ENCODE measurements at regions not wholly inside any gene's neighbourhood (a gene's known extent, or its start where the extent isn't known, plus 50 kb on each side); places are given as distances from the start of the nearest gene placed in this dataset.

DNA sequence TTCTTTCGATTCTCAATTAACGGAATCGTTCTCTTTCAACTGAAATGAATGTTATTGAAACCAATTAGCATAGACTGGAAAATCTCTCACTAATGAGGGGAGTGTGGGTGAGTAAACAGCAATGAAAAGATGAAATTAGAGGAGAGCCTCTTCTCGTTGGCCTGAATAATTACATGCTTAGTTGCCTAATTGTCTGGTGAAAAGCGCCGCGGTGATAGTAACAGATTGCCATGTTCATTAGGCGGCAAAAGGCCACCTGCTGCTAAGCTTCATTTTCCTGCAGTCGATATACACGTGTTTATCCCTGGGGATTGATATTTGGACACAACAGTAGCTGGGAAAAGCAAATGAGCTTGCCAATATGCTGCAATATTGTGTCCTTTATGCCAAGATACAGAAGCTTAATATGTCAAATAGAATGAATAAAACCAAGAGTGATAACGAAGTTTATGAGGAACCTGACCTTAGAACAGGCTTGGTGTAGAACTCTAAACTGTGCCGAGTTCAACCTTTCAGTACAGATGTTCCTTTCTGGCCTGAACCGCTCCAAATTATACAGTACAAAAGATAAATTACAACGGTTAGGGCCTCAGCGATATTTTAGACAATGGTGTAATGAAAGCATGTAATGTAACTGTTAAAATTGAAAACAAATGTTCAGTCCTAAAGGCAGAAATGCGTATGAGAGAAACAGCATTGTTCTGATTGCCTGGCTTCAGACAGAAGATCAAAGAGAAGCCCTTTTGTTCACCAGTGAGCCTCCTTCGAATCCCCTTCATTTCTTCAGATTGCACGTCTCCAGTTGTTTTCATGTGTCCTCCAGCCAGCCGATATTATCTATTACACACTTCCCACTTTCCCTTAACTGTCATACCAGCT lies 185.2 kb downstream of the SHOX2 start:
- Histone ChIP-seq H3K27me3 (no peaks in the 10 kb centered on the region), H3K27ac (no peak overlapping the region), H3K4me1 (no peaks in the 10 kb centered on the region), H3K36me3 (no peaks in the 10 kb centered on the region), H3K9me3 (no peaks in the 10 kb centered on the region), H3K4me3 (no peak overlapping the region)
- intact Hi-C loops (cut with DNase I) = no loop called here
- WGBS, 2 donors = 71 to 76% methylated on average over 19 of the region's 19 CpGs
- no peak for TF ChIP-seq POLR2A (IDR thresholded peaks at IDR 0.05)
- DNase-seq = no peak

DNA sequence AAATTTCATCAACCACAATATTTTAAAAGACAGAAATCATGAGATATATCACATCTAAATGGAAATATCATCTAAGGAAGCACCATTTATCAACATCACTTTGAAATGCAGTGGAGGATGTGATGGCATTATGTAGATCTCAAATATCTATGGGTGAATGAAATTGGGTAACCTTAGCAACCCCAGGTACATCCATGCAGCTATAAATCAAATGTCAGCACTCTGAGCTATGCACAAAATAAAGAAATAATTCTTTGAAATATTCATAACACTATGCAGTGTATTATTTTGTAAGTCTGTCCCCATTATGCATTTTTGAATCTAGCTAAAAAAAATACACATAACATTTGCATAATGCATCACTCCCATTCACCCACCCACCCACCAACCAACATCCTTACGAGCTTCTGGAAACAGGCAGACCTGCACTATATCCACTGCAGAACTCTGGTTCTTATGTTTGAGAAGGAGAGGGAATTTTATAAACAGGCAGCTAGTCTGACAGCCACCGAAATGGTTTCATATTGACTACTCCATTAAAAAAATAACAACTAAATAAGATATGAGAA lies 186.8 kb downstream of the SHOX2 start:
- H3K36me3 ChIP-seq = no peaks in the 10 kb centered on the region
- H3K27me3 ChIP-seq = no peaks in the 10 kb centered on the region
- no peak for TF ChIP-seq POLR2A (IDR thresholded peaks at IDR 0.05)
- TF ChIP-seq, protein P1, sequence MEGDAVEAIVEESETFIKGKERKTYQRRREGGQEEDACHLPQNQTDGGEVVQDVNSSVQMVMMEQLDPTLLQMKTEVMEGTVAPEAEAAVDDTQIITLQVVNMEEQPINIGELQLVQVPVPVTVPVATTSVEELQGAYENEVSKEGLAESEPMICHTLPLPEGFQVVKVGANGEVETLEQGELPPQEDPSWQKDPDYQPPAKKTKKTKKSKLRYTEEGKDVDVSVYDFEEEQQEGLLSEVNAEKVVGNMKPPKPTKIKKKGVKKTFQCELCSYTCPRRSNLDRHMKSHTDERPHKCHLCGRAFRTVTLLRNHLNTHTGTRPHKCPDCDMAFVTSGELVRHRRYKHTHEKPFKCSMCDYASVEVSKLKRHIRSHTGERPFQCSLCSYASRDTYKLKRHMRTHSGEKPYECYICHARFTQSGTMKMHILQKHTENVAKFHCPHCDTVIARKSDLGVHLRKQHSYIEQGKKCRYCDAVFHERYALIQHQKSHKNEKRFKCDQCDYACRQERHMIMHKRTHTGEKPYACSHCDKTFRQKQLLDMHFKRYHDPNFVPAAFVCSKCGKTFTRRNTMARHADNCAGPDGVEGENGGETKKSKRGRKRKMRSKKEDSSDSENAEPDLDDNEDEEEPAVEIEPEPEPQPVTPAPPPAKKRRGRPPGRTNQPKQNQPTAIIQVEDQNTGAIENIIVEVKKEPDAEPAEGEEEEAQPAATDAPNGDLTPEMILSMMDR (IDR thresholded peaks at IDR 0.05) = no peak
- H3K4me1 ChIP-seq = no peaks in the 10 kb centered on the region
- no peak for DNase-seq
- intact Hi-C loops (cut with DNase I) = no loop called here
- H3K27ac ChIP-seq = no peak overlapping the region
- 76 to 77% methylated on average over 2 of the region's 2 CpGs for WGBS, 2 donors
- H3K9me3 ChIP-seq = no peaks in the 10 kb centered on the region
- no peak overlapping the region for H3K4me3 ChIP-seq

DNA sequence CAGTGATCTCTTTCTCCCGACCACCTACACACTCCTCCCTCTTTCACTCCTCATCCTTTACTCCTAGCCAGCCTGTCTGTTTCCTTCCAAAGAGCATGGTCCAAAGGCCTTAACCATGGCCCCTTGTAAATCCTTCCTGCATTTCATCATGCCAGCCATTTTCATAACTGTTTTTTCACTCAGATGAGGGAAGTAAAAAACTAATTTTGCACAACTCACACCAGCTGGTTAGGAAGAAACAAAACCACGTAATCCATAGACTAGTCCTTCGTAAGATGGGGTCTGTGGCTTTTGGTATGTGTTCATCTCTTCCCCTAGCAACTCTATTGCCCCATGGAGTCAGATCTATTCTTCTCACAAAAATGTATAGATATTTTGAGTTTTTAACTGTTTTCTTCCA lies 187.8 kb downstream of the SHOX2 start:
- H3K4me3 ChIP-seq = no peak overlapping the region
- TF ChIP-seq, protein P1 (IDR thresholded peaks at IDR 0.05) = no peak
- no peak for TF ChIP-seq POLR2A (IDR thresholded peaks at IDR 0.05)
- no peaks in the 10 kb centered on the region for H3K27me3 ChIP-seq
- H3K27ac ChIP-seq = no peak overlapping the region
- intact Hi-C loops (cut with DNase I) = no loop called here
- 65 to 68% methylated on average over 3 of the region's 3 CpGs for WGBS, 2 donors
- no peaks in the 10 kb centered on the region for H3K4me1 ChIP-seq
- H3K9me3 ChIP-seq = no peaks in the 10 kb centered on the region
- no peak for DNase-seq
- H3K36me3 ChIP-seq = no peaks in the 10 kb centered on the region

DNA sequence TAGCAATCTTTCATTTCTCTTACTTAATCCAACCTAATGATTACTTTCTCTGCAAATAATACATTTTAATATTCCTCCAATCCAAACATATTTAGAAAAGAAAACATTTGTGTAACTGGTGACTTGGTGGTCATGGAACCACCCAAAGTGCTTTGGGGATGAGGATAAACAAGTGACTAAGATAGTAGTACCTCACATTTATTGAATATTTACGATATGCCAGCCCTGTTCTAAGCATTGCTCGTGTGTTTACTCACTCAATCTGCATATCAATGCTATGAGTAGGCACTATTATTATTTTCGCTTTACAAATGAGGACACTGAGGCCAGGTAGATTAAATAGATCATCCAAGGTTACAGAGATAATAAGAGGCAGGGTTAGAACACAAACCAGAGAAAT lies 189.5 kb downstream of the SHOX2 start:
- intact Hi-C loops (cut with DNase I) = no loop called here
- H3K4me1 ChIP-seq = no peaks in the 10 kb centered on the region
- no peak for TF ChIP-seq POLR2A (IDR thresholded peaks at IDR 0.05)
- TF ChIP-seq, protein P1 (IDR thresholded peaks at IDR 0.05) = no peak
- H3K36me3 ChIP-seq = no peaks in the 10 kb centered on the region
- H3K27ac ChIP-seq = no peak overlapping the region
- H3K27me3 ChIP-seq = no peaks in the 10 kb centered on the region
- WGBS, 2 donors = 50 to 62% methylated on average over 3 of the region's 3 CpGs
- no peaks in the 10 kb centered on the region for H3K9me3 ChIP-seq
- DNase-seq = no peak
- no peak overlapping the region for H3K4me3 ChIP-seq

DNA sequence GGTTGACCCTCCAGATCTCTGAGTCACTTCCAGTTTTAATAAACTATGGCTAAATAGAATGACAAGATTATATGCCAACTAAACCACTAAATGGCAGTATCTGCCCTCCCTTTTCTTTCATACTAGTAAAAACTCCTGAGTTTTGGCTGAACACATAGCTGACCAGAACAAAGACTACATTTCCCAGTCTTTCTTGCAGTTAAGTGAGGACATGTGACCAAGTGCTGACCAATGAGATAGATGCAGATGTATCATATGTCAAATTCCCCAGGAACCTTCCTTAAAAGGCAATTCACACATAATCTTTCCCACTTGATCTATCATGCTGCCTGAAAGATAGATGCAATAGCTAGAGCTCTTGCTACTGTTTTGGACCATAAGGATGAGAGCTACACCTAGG lies 191.3 kb downstream of the SHOX2 start:
- no peak for DNase-seq
- Histone ChIP-seq H3K4me1 (no peaks in the 10 kb centered on the region), H3K27me3 (no peaks in the 10 kb centered on the region), H3K27ac (no peak overlapping the region), H3K4me3 (no peak overlapping the region), H3K9me3 (no peaks in the 10 kb centered on the region), H3K36me3 (no peaks in the 10 kb centered on the region)
- intact Hi-C loops (cut with DNase I) = no loop called here
- no peak for TF ChIP-seq POLR2A (IDR thresholded peaks at IDR 0.05)
- TF ChIP-seq, protein P1 (IDR thresholded peaks at IDR 0.05) = no peak
